WTC11 (cell line): ENCODE measurements at regions not wholly inside any gene's neighbourhood (a gene's known extent, or its start where the extent isn't known, plus 50 kb on each side); places are given as distances from the start of the nearest gene placed in this dataset.

Experiments
- ATAC-seq: fragments of 200-7000 bp; cut with Tn5 transposase; 2 replicates; pipeline ENCODE4 v1.10.0; 2021; ENCODE audit warnings: mild to moderate bottlenecking, moderate library complexity
- CTCF ChIA-PET: fragments of 300-600 bp; sonication (Branson Sonifier 250); formaldehyde crosslinking; loops from one replicate; lab custom pipeline; 2021; ENCODE audit warnings: antibody characterized with exemption; lab: Charles Lee
- POLR2A ChIA-PET: fragments of 350-600 bp; sonication (Branson Sonifier 250); formaldehyde crosslinking; loops from one replicate; lab custom pipeline; 2021; ENCODE audit warnings: antibody characterized with exemption; lab: Charles Lee
- DNase-seq: peaks from one replicate; pipeline ENCODE4 v3.0.0; 2021; ENCODE audit warnings: low spot score
- H3K27ac Mint-ChIP-seq: 2 replicates; pipeline ENCODE4 v1.8.0; 2021; ENCODE audit warnings: mixed read lengths
- H3K27me3 Mint-ChIP-seq: 2 replicates; pipeline ENCODE4 v1.8.0; 2021; ENCODE audit warnings: low read depth, mild to moderate bottlenecking, moderate library complexity, mixed read lengths
- H3K36me3 Mint-ChIP-seq: 2 replicates; pipeline ENCODE4 v1.8.0; 2021; ENCODE audit warnings: mixed read lengths
- H3K4me1 Mint-ChIP-seq: 2 replicates; pipeline ENCODE4 v1.8.0; 2022; ENCODE audit warnings: mixed read lengths
- H3K4me3 Mint-ChIP-seq: 2 replicates; pipeline ENCODE4 v1.8.0; 2021; ENCODE audit warnings: mild to moderate bottlenecking, moderate library complexity, mixed read lengths
- H3K9me3 Mint-ChIP-seq: 2 replicates; pipeline ENCODE4 v1.8.0; 2021; ENCODE audit warnings: mixed read lengths
- AFF4 ChIP-seq: sonication (generic); formaldehyde crosslinking; IDR thresholded peaks from 2 replicates; pipeline ENCODE4 v1.8.1; 2023; ENCODE audit warnings: mild to moderate bottlenecking, missing genetic modification reagents, borderline replicate concordance
- ARID4B ChIP-seq: sonication (generic); formaldehyde crosslinking; IDR thresholded peaks from 2 replicates; pipeline ENCODE4 v1.8.0; 2023; ENCODE audit warnings: missing genetic modification reagents, mild to moderate bottlenecking, borderline replicate concordance
- E2F5 ChIP-seq: sonication (generic); formaldehyde crosslinking; IDR thresholded peaks from 2 replicates; pipeline ENCODE4 v1.8.1; 2022; ENCODE audit warnings: mild to moderate bottlenecking, moderate library complexity, missing genetic modification reagents
- FOXP4 ChIP-seq: sonication (generic); formaldehyde crosslinking; IDR thresholded peaks from 2 replicates; pipeline ENCODE4 v1.8.0; 2022; ENCODE audit warnings: mild to moderate bottlenecking, missing genetic modification reagents
- NR3C1 ChIP-seq: sonication (generic); formaldehyde crosslinking; conservative IDR thresholded peaks from 2 replicates; pipeline ENCODE4 v1.8.1; 2023; ENCODE audit warnings: low read depth, mild to moderate bottlenecking, missing genetic modification reagents
- RELA ChIP-seq: sonication (generic); formaldehyde crosslinking; IDR thresholded peaks from 2 replicates; pipeline ENCODE4 v1.8.1; 2022; ENCODE audit warnings: missing genetic modification reagents, mild to moderate bottlenecking, borderline replicate concordance
- ZNF232 ChIP-seq: sonication (generic); formaldehyde crosslinking; IDR thresholded peaks from 2 replicates; pipeline ENCODE4 v1.8.0; 2022; ENCODE audit warnings: mild to moderate bottlenecking, missing genetic modification reagents
- ZNF263 ChIP-seq: sonication (generic); formaldehyde crosslinking; IDR thresholded peaks from 2 replicates; pipeline ENCODE4 v1.8.1; 2022; ENCODE audit warnings: low read depth, mild to moderate bottlenecking, moderate library complexity, missing genetic modification reagents
- ZNF416 ChIP-seq: fragments of 250-450 bp; sonication (Bioruptor Pico); IDR thresholded peaks from 2 replicates; pipeline ENCODE4 v1.9.0; 2021; ENCODE audit warnings: mild to moderate bottlenecking, inconsistent platforms
- TF ChIP-seq, protein P1 (sequence below): sonication (generic); formaldehyde crosslinking; IDR thresholded peaks from 2 replicates; pipeline ENCODE4 v1.8.1; 2023; ENCODE audit warnings: mild to moderate bottlenecking, missing genetic modification reagents, moderate library complexity

GRCh38 chr7:36029853-36030515, 123.1 kb upstream of the EEPD1 start (continued):
- TF ChIP-seq AFF4 = no peak
- TF ChIP-seq, all 79 proteins: peak for 0

DNA sequence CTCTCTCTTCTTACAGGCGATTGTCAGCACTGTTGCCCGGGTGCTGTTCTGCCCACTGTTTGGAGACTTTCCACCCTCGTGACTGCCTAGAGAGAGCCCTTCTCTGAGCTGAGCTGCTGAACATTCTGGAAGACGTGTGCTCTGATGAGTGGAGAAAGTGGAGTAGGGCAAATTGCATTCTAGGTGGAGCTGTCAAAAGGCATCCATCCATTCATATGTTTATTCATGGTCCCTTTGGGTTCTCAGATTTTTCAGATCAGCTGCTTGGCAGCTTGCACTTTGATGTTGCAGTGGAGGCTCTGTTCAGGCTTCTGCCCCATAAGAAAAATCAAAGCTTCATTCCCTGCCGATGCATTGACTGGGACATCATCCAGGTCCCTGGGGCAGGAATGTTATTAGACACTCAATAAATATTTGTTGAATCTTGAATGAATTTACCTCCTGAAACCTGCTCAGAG, 120.7 kb upstream of the EEPD1 start:
- ChIA-PET CTCF (interaction anchor here (0.8 to 3.8 kb wide), 2 partner anchors 11 to 52 kb away, joined by 3 to 25 read pairs; no protein-coding TSS in a partner anchor), POLR2A (no interaction called here)
- no peaks in the 10 kb centered on the region for H3K27me3 Mint-ChIP-seq
- H3K4me1 Mint-ChIP-seq = peaks cover 8% of the 10 kb centered on the region
- H3K9me3 Mint-ChIP-seq = no peaks in the 10 kb centered on the region
- no peak for TF ChIP-seq E2F5
- no peak for TF ChIP-seq ZNF232 (CRISPR knock-in tag)
- TF ChIP-seq, protein P1, sequence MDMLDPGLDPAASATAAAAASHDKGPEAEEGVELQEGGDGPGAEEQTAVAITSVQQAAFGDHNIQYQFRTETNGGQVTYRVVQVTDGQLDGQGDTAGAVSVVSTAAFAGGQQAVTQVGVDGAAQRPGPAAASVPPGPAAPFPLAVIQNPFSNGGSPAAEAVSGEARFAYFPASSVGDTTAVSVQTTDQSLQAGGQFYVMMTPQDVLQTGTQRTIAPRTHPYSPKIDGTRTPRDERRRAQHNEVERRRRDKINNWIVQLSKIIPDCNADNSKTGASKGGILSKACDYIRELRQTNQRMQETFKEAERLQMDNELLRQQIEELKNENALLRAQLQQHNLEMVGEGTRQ (CRISPR knock-in tag) = no peak
- TF ChIP-seq NR3C1 (CRISPR knock-in tag) = no peak
- no peak for TF ChIP-seq ZNF416 (CRISPR knock-in tag)
- no peak for TF ChIP-seq FOXP4 (CRISPR knock-in tag)
- TF ChIP-seq ZNF263 (CRISPR knock-in tag) = no peak
- TF ChIP-seq ARID4B (CRISPR knock-in tag) = no peak
- TF ChIP-seq RELA (CRISPR knock-in tag) = no peak
- DNase-seq (no peak), ATAC-seq (no peak)
- no peak overlapping the region for H3K27ac Mint-ChIP-seq
- H3K4me3 Mint-ChIP-seq = no peak overlapping the region
- no peaks in the 10 kb centered on the region for H3K36me3 Mint-ChIP-seq
